ENCODE measurements at regions not wholly inside any gene's neighbourhood (a gene's known extent, or its start where the extent isn't known, plus 50 kb on each side); places are given as distances from the start of the nearest gene placed in this dataset.

DNA sequence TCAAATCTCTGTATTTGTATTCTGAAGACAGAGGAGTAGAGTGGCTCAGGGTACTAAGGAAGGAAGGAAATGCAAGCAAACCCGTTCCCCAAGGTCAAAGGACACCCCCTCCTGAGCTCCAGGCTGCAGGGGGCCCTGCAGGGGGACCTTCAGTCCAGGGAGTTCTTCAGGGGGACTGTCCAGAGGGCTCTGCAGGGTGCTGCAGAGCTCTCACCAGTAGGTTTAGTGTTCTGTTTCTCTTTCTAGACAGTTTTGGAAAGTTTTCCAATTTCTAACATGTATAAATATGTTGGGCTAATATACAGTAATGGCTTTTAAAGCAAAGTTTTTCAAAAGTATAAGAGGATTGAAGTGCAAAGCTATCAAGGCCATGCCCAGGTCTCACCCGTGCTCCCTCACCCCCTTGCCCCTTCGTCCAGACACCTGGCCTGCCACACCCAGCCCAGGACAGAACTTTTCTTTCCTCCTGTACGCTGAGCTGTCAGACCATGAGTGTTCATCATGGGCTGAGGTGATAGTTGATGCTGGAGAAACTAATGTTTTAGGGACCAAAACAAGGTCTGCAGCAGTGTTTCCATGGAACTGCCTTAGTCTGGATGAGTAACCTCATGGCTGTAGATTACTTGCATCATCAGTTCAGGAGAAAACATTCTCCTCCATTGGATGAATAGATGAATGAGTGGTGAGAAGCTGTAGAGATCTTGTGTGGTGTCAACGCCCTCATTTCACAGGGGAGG is 134.2 kb downstream of the GLI2 start:
- no peaks in the 10 kb centered on the region for H3K36me3 Mint-ChIP-seq (ENCODE audit: low read depth)
- H3K4me3 Mint-ChIP-seq: no peak overlapping the region
- peaks cover 22% of the 10 kb centered on the region for H3K27me3 Mint-ChIP-seq
- H3K27ac Mint-ChIP-seq: no peak overlapping the region
- H3K4me1 Mint-ChIP-seq (ENCODE audit: low read depth): no peaks in the 10 kb centered on the region
- H3K9me3 Mint-ChIP-seq: peaks cover 3% of the 10 kb centered on the region

DNA sequence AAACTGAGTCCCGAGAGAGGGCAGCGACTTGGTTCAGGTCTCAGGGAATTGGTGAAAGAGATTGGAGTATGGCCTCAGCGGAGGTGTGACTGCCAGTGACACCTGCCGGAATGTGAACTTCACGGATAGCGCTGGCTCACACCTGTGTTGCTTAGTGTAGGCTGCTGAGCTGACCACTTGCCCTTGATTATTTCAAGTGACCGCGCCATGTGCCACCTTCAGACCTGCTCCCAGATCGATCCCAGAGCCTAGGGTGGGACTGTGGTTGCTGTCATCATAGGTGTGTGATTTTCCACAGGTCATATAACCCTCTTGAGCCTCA is 134.8 kb downstream of the GLI2 start:
- H3K4me1 Mint-ChIP-seq (ENCODE audit: low read depth): no peaks in the 10 kb centered on the region
- H3K27ac Mint-ChIP-seq: no peak overlapping the region
- no peak overlapping the region for H3K4me3 Mint-ChIP-seq
- H3K9me3 Mint-ChIP-seq: peaks cover 3% of the 10 kb centered on the region
- no peaks in the 10 kb centered on the region for H3K36me3 Mint-ChIP-seq (ENCODE audit: low read depth)
- peaks cover 22% of the 10 kb centered on the region for H3K27me3 Mint-ChIP-seq

DNA sequence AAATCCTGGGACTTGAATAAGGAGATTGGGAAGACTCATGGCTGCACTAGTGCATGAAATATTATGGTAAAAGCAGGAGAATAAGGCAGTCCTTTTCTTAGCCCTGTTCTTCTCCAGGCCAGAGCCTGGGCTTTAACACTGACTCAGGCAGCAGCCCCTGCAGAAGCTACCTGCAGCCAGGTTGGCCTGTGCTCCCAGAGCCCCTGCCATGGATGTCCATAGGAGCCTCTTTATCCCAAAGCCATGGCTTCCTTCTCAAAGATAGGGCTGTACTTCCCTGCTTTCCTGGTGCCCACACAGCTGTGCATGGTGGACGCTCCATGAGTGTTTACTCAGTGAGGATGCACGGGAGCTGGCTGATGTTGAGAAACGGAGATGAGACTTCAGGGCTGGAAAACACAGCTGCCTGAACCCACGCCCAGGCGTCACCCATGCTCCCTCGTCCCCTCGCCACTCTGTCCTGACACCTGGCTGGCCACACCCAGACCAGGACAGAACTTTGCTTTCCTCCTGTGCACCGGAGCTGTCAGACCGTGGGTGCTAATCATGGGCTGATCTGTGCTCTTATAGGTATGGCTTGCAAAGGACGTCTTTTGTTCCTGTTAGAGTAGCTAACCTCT is 135.5 kb downstream of the GLI2 start:
- Mint-ChIP-seq H3K27ac (no peak overlapping the region), H3K27me3 (peaks cover 21% of the 10 kb centered on the region), H3K9me3 (peaks cover 2% of the 10 kb centered on the region), H3K4me3 (no peak overlapping the region), H3K4me1 (ENCODE audit: low read depth) (no peaks in the 10 kb centered on the region), H3K36me3 (ENCODE audit: low read depth) (no peaks in the 10 kb centered on the region)

DNA sequence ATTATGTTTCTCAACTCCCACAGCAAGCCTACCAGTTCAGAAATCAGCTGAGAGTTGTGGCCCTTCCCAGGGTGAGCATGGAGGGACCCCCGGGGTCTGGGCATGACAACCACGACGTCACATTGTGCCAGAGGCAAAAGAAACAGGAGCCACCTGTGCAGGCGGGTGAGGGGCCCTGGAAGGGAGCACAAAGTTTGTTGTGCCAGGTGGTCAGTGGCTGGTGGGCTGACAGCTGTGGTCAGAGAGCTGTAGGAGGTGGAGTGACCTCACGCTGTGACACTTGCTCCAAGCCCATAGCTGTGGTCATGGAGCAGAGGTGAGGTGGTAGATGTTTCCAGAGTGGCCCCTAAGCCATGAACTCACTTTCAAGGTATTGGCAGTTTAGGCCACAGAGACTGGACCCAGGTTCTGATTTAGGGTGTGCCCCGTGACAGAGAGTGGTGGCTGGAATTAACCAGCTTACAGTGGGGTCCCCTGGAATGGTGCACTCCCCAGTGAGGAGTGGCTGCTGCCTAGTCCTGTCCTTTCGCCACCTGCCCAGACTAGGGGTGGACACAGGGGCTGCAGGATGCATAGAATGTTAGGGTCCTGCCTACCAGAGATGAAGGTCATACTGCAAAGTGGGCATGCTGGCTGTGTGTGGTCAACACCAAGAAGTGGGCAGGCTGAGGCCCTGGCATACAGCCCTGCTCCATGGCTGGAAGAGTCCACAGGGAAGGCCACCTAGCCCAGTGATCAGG is 136.4 kb downstream of the GLI2 start:
- peaks cover 15% of the 10 kb centered on the region for H3K27me3 Mint-ChIP-seq

DNA sequence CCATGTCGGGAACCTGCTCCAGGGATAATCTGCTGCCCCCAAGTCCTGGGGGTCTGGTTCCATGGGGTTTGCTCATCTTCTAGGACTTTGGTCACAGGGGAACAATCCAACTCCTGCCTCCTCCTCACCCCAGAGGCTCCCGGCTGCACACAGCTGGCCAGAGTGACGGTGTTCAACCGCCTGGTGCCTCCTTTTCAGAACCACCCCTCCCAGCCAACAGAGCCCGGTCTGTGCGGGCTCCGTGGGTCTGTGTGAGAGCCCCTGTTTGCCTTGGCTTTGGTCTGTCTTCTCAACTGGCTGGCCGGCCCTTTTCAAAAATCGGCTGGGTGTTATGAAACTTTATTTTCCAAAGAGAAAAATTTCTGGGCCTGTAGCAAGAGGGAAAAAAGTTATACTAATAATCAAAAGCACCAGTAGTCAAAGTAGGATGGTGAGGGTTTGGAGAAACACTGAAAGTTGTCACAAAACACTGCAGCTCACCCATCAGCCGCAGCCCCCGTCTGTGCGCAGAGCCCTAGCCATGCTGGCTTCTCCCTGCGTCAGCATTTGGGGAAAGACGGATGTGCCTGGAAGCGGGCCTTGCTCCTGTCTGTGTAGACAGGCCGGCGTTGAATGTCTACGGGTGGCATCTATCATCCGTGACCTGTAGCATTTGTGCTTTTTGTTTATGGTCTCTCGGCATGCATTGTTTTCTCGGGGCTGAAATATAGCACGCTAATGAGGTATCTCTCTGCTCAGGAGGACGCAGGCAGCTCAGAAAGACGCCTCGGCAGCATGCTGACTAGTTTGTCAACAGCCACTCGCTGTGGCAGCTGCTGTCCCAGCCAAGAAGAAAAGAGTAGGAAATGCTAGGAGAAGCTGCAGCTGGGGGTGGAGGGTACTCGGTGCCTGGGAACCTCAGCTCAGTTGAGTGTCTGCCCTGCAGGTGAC is 138.6 kb downstream of the GLI2 start:
- Mint-ChIP-seq H3K27ac (no peak overlapping the region), H3K4me3 (no peak overlapping the region), H3K27me3 (peaks cover 5% of the 10 kb centered on the region), H3K9me3 (no peaks in the 10 kb centered on the region), H3K36me3 (ENCODE audit: low read depth) (no peaks in the 10 kb centered on the region), H3K4me1 (ENCODE audit: low read depth) (no peaks in the 10 kb centered on the region)

More for the DNA sequence above, 136.4 kb downstream of the GLI2 start:
- no peaks in the 10 kb centered on the region for H3K36me3 Mint-ChIP-seq (ENCODE audit: low read depth)
- H3K4me3 Mint-ChIP-seq: no peak overlapping the region
- H3K9me3 Mint-ChIP-seq: no peaks in the 10 kb centered on the region
- no peaks in the 10 kb centered on the region for H3K4me1 Mint-ChIP-seq (ENCODE audit: low read depth)
- no peak overlapping the region for H3K27ac Mint-ChIP-seq

DNA sequence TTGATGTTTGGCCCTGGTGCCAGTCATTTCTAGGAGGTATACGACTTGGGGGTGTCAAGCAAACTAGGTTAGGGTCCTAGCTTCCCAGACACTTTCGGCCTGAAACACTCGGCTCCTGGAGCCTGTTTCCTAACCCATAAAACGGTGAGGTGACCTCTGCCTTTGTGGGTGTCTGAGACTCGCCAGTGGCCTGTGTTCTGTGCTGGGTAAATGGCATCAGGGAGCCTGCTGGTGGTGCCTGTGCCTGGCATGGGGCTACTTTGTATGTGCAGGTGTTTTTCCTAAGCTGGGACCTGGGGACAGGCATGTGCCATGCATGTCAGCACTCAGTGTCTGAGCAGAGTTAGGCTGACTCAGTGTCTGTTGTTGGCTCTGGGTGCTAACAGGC is 139.2 kb downstream of the GLI2 start:
- Mint-ChIP-seq H3K4me1 (ENCODE audit: low read depth) (no peaks in the 10 kb centered on the region), H3K36me3 (ENCODE audit: low read depth) (no peaks in the 10 kb centered on the region), H3K9me3 (no peaks in the 10 kb centered on the region), H3K4me3 (no peak overlapping the region), H3K27ac (no peak overlapping the region), H3K27me3 (no peaks in the 10 kb centered on the region)

DNA sequence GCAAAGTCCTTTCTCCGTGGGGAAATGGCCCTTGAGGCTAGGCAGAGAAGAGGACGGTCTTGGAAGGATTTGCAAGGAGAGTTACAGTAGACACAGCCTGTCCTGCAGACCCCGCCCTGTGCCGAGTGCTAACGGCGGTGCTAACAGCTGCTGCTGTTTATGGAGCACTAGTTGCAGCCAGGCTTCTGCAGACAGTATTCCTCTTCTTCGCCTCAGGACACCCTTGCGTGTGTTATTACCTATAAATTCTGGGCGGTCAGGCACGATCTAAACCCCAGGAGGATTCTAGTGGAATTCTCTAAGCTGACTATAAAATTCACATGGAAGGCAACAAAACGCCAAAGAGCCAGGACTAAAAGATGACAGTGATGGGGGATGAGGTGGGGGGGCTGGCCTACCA is 139.8 kb downstream of the GLI2 start:
- Mint-ChIP-seq H3K4me3 (no peak overlapping the region), H3K27me3 (no peaks in the 10 kb centered on the region), H3K4me1 (ENCODE audit: low read depth) (no peaks in the 10 kb centered on the region), H3K36me3 (ENCODE audit: low read depth) (no peaks in the 10 kb centered on the region), H3K9me3 (no peaks in the 10 kb centered on the region), H3K27ac (no peak overlapping the region)

DNA sequence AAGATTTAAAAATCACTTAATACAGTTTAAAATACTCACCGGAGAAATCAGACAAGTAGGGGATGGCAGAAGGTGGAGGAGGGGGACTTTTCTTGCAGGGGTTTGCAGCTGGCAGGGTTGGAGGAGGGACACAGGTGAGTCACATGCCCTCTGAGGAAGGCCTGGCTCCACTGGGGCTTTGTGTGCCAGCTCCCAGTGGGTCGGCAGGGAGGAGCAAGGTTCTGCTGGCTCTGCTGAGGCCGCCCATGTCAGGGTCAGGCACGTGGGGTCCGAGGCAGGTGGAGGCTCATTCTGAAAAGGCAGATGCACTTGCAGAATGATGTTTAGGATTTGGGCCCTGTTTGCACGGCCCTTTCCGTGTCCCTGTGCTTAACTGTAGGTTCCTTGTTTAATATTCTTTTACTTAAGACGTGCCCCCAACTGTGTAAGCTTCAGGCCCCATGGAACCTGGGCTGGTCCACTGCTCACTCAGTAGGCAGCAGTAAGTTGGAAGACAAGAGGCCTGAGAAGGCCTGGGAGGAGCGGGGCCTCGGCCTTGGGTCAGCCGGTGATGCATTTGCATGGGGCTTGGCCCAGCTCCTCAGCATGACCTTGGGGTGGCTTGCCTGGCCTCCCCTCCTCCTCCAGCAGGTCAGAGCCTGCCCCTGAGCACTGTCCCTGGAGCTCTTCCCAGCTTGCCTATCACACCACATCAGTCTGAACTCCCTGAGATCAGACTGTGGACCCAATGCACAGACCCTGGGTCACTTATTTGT is 141.0 kb downstream of the GLI2 start:
- Mint-ChIP-seq H3K9me3 (no peaks in the 10 kb centered on the region), H3K4me1 (ENCODE audit: low read depth) (no peaks in the 10 kb centered on the region), H3K36me3 (ENCODE audit: low read depth) (no peaks in the 10 kb centered on the region), H3K4me3 (no peak overlapping the region), H3K27me3 (no peaks in the 10 kb centered on the region), H3K27ac (no peak overlapping the region)

DNA sequence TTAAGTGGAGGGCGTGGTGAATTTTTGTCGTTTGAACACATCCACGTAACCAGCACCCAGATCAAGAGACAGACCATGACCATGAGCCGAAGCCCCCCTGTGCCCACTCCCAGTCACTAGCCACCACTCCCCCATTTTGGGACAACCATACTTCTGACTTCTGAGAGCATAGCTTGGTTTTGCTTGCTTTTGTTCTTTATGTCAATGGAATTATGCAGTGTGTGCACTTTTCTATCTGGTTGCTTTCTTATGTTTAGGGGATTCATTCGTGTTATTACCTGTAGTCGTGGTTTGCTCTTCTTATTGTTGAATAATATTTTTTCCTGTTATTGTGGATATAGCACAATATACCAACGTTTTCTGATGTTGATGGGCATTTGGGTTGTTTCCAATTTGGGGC is 141.7 kb downstream of the GLI2 start:
- H3K27me3 Mint-ChIP-seq: no peaks in the 10 kb centered on the region
- H3K27ac Mint-ChIP-seq: no peak overlapping the region
- no peak overlapping the region for H3K4me3 Mint-ChIP-seq
- H3K4me1 Mint-ChIP-seq (ENCODE audit: low read depth): no peaks in the 10 kb centered on the region
- no peaks in the 10 kb centered on the region for H3K9me3 Mint-ChIP-seq
- H3K36me3 Mint-ChIP-seq (ENCODE audit: low read depth): no peaks in the 10 kb centered on the region

DNA sequence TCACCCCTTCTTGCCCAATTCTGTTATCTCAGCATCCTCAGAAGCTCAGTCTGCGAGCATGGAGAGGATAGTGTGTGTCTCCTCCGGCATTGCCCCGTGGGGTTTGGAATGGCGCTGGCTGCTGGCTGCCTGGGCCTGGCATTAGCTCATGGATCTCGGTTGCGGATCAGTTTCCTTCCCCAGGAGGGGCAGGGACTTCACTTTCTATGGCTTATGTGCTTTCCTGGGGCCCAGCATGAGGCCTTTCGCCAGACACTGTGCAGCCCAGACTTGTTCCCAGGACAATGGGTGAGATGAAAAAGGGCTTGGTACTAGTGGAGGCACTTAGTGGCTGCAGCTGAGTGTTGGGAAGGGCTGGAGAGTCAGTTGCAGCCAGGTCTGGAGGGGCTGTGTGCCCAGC is 143.3 kb downstream of the GLI2 start:
- no peaks in the 10 kb centered on the region for H3K4me1 Mint-ChIP-seq (ENCODE audit: low read depth)
- no peak overlapping the region for H3K27ac Mint-ChIP-seq
- no peaks in the 10 kb centered on the region for H3K9me3 Mint-ChIP-seq
- H3K4me3 Mint-ChIP-seq: no peak overlapping the region
- no peaks in the 10 kb centered on the region for H3K36me3 Mint-ChIP-seq (ENCODE audit: low read depth)
- H3K27me3 Mint-ChIP-seq: no peaks in the 10 kb centered on the region

DNA sequence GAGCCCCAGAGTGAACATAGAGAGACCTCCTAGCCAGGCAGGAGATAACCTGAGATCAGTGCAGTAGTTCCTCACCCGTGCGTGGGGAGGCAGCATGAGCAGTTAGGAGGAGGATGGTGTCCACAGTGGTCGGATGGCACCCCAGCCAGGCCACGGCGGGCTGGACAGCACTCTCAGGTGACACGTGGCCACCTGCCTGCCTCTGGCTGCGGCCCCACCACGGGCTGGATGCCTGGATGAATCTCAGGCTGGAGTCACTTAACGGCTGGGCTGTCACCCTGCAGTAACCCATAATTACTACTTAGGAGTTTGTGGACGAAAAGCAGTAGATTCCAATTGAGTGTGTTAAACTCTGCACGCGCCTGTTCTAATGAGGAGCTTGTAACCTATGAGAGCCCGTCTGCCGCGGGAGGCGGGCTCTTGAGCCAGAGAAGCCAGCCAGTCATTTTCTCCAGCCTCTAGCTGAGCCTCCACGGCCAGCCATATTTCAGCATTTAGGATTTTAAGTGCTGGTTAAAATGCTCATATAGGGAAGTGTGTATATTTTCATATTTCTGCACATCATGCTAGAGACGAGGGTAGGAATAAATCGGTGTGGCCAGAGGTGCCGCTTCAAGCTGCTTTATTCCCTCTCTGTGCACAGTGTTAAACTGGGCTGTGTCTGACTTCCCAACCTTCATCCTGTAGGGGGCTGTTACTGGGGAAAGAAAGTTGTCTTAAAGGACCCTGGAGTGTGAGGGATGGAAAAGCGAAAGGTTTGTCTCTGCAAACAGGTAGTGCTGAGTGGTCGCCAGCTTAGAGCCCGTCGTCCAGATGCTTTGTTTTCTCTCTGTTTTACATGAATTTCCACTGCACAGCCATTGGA is 144.0 kb downstream of the GLI2 start:
- no peaks in the 10 kb centered on the region for H3K36me3 Mint-ChIP-seq (ENCODE audit: low read depth)
- H3K9me3 Mint-ChIP-seq: no peaks in the 10 kb centered on the region
- H3K27me3 Mint-ChIP-seq: no peaks in the 10 kb centered on the region
- H3K27ac Mint-ChIP-seq: no peak overlapping the region
- no peak overlapping the region for H3K4me3 Mint-ChIP-seq
- no peaks in the 10 kb centered on the region for H3K4me1 Mint-ChIP-seq (ENCODE audit: low read depth)

DNA sequence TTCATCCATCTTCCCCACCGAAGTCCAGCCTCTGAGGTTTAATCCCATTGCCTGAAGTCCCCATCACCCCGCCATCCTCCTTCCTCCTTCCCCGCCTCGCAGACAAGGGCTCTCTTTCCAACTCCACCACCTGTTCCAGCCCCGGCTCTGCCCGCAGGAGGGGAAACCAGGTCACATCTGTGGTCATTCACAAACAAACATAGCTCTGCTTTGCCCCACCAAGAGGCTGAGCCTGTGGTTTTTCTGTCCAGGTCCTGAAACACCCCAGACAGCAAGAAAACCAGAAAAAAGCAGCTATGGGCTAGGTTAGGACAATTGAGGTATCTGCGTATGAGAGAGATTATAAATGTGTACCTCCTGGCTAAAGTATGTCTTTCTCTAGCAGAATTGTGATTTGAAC is 144.7 kb downstream of the GLI2 start:
- no peak overlapping the region for H3K4me3 Mint-ChIP-seq
- H3K27me3 Mint-ChIP-seq: no peaks in the 10 kb centered on the region
- no peaks in the 10 kb centered on the region for H3K36me3 Mint-ChIP-seq (ENCODE audit: low read depth)
- no peaks in the 10 kb centered on the region for H3K9me3 Mint-ChIP-seq
- no peak overlapping the region for H3K27ac Mint-ChIP-seq
- H3K4me1 Mint-ChIP-seq (ENCODE audit: low read depth): no peaks in the 10 kb centered on the region

DNA sequence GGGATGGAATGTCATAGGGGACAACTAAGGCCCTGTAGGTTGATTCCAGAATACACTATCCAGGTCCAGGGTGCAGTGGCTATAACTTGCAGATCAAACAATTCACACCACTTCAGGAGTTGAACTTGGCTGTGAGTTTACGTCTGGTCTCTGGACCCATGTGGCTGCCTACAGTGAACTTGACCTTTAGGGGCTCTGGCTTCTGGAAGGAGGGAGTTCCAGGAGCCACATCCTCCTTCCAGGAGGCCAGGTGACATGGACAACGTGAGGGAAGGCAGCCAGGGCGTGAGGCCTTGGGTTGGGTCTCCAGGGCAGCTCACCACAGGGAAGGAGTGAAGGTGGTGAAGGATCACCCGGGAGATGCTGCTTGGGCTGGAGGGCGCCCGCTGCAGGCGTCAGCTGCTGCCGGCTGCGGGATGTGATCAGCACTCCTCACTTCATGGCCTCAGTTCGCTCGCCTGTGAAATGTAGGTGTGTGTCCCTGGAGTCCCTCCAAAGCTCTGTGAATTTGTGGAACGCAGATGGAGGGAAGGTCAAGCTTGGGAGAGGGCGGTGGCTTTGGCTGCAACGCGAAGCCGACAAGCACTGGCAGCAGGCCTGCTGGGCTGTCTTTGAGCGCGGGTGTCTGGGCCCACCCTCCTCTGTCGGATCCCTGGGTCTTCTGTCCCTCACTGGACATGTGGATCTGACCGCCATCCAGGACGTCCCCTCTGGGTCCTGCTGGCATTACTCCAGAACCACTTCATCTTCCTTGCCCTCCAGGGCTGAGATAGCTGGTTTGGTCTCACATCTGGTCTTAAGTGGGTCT is 146.5 kb downstream of the GLI2 start:
- no peak overlapping the region for H3K27ac Mint-ChIP-seq

More for the DNA sequence above, 146.5 kb downstream of the GLI2 start:
- no peaks in the 10 kb centered on the region for H3K36me3 Mint-ChIP-seq (ENCODE audit: low read depth)
- H3K4me3 Mint-ChIP-seq: no peak overlapping the region
- H3K9me3 Mint-ChIP-seq: no peaks in the 10 kb centered on the region
- H3K4me1 Mint-ChIP-seq (ENCODE audit: low read depth): no peaks in the 10 kb centered on the region
- H3K27me3 Mint-ChIP-seq: no peaks in the 10 kb centered on the region

Measured in stimulated activated naive CD8-positive, alpha-beta T cell treated with anti-CD3 and anti-CD28 coated beads, Interleukin-15, Interleukin-2, amounts not matched to agents 100 ng/mL and 50 ng/mL, for 24 hours (primary cell).